IMR-90 (cell line): ENCODE measurements at regions not wholly inside any gene's neighbourhood (a gene's known extent, or its start where the extent isn't known, plus 50 kb on each side); places are given as distances from the start of the nearest gene placed in this dataset.

Experiments used
- ATAC-seq: fragments of 200-7000 bp; cut with Tn5 transposase; 2 replicates; pipeline ENCODE4 v1.9.1; 2020; ENCODE audit warnings: low read depth, mild to moderate bottlenecking, moderate library complexity
- BruUV-seq: library from RNA; stranded (reverse); fragments of 400-500 nt; replicated peaks from 2 replicates; lab custom pipeline; 2021; lab: Mats Ljungman, UMichigan
- CTCF ChIA-PET: fragments of 300-600 bp; formaldehyde crosslinking; extraction: SDS; loops from one replicate; lab custom pipeline; 2021; ENCODE audit warnings: antibody characterized with exemption; lab: Yijun Ruan, JAX
- POLR2A ChIA-PET: fragments of 300-600 bp; sonication (Branson Sonifier 250); formaldehyde crosslinking; loops from one replicate; lab custom pipeline; 2022; ENCODE audit warnings: antibody characterized with exemption; ENCODE audit not compliant: unreplicated experiment; lab: Charles Lee
- DNase-seq: peaks from one replicate; pipeline ENCODE4 v3.0.0; 2013
- H2AFZ ChIP-seq: replicated peaks from 2 replicates; pipeline ENCODE3; 2013; ENCODE audit warnings: low read length, mild to moderate bottlenecking; ENCODE audit not compliant: poor library complexity
- H2AK5ac ChIP-seq: 2 replicates; pipeline ENCODE4 v1.6.1; 2013; ENCODE audit warnings: low read depth, low read length, inconsistent platforms
- H2AK9ac ChIP-seq: replicated peaks from 2 replicates; pipeline ENCODE3; 2013; ENCODE audit warnings: mild to moderate bottlenecking, low read depth, low read length, moderate library complexity; ENCODE audit not compliant: poor library complexity
- H2BK120ac ChIP-seq: 2 replicates; pipeline ENCODE4 v1.6.1; 2013; ENCODE audit warnings: low read depth, low read length, inconsistent platforms
- H2BK15ac ChIP-seq: 3 replicates; pipeline ENCODE4 v1.6.1; 2013; ENCODE audit warnings: low read depth, low read length, inconsistent platforms
- H2BK20ac ChIP-seq: 2 replicates; pipeline ENCODE4 v1.6.1; 2013; ENCODE audit warnings: low read depth, mild to moderate bottlenecking, inconsistent platforms, low read length, moderate library complexity
- H2BK5ac ChIP-seq: 2 replicates; pipeline ENCODE4 v1.6.1; 2013; ENCODE audit warnings: mild to moderate bottlenecking, low read depth, low read length, inconsistent platforms; ENCODE audit not compliant: poor library complexity, severe bottlenecking
- H3K14ac ChIP-seq: replicated peaks from 2 replicates; pipeline ENCODE4 v1.6.1; 2013; ENCODE audit warnings: low read depth, low read length, inconsistent platforms
- H3K18ac ChIP-seq: 2 replicates; pipeline ENCODE4 v1.6.1; 2013; ENCODE audit warnings: low read depth, low read length, control low read depth
- H3K23ac ChIP-seq: 2 replicates; pipeline ENCODE4 v1.6.1; 2013; ENCODE audit warnings: low read depth, low read length, inconsistent platforms
- H3K27ac ChIP-seq: 2 replicates; pipeline ENCODE4 v1.5.1; 2013; ENCODE audit warnings: mild to moderate bottlenecking, control low read depth, low read length; ENCODE audit not compliant: insufficient read depth
- H3K27me3 ChIP-seq: 2 replicates; pipeline ENCODE4 v1.6.1; 2013; ENCODE audit warnings: low read length; ENCODE audit not compliant: control insufficient read depth, insufficient read depth
- H3K36me3 ChIP-seq: 2 replicates; pipeline ENCODE4 v1.6.1; 2013; ENCODE audit warnings: low read length, mixed read lengths; ENCODE audit not compliant: control insufficient read depth, insufficient read depth
- H3K4ac ChIP-seq: 2 replicates; pipeline ENCODE4 v1.6.1; 2013; ENCODE audit warnings: low read depth, low read length, inconsistent platforms
- H3K4me1 ChIP-seq: 2 replicates; pipeline ENCODE4 v1.6.1; 2013; ENCODE audit warnings: low read length, mixed read lengths; ENCODE audit not compliant: control insufficient read depth, insufficient read depth
- H3K4me2 ChIP-seq: 2 replicates; pipeline ENCODE4 v1.6.1; 2013; ENCODE audit warnings: low read depth, mild to moderate bottlenecking, control low read depth, low read length, moderate library complexity
- H3K4me3 ChIP-seq: 2 replicates; pipeline ENCODE4 v1.5.1; 2013; ENCODE audit warnings: low read depth, mild to moderate bottlenecking, control low read depth, low read length, moderate library complexity; ENCODE audit not compliant: insufficient read depth
- H3K56ac ChIP-seq: 2 replicates; pipeline ENCODE4 v1.6.1; 2013; ENCODE audit warnings: low read length, inconsistent platforms; ENCODE audit not compliant: insufficient read depth; ENCODE audit errors: extremely low read depth
- H3K79me1 ChIP-seq, 2 experiments: 2 replicates each; pipeline ENCODE4 v1.6.1; 2013; ENCODE audit warnings: low read length in 2 of 2, inconsistent platforms in 1 of 2, low read depth in 1 of 2
- H3K9ac ChIP-seq: 2 replicates; pipeline ENCODE4 v1.6.1; 2013; ENCODE audit warnings: low read depth, low read length, control low read depth
- H3K9me1 ChIP-seq: 2 replicates; pipeline ENCODE4 v1.6.1; 2013; ENCODE audit warnings: low read length, inconsistent platforms; ENCODE audit not compliant: insufficient read depth
- H3K9me3 ChIP-seq: 2 replicates; pipeline ENCODE4 v1.6.1; 2013; ENCODE audit warnings: low read length; ENCODE audit not compliant: control insufficient read depth, insufficient read depth
- H4K20me1 ChIP-seq: 2 replicates; pipeline ENCODE4 v1.6.1; 2013; ENCODE audit warnings: low read length, inconsistent platforms; ENCODE audit not compliant: insufficient read depth
- H4K5ac ChIP-seq: 2 replicates; pipeline ENCODE4 v1.6.1; 2013; ENCODE audit warnings: mild to moderate bottlenecking, low read depth, low read length, control low read depth
- H4K8ac ChIP-seq, 2 experiments: 2 replicates each; pipeline ENCODE4 v1.6.1; 2013; ENCODE audit warnings: low read depth in 2 of 2, low read length in 2 of 2, control low read depth in 1 of 2, inconsistent platforms in 1 of 2
- H4K91ac ChIP-seq: 2 replicates; pipeline ENCODE4 v1.6.1; 2013; ENCODE audit warnings: low read depth, low read length, inconsistent platforms; ENCODE audit not compliant: insufficient read depth
- BHLHE40 ChIP-seq: fragments of 150-350 bp; IDR thresholded peaks from 2 replicates; pipeline ENCODE4 v1.6.1; 2016; ENCODE audit warnings: mild to moderate bottlenecking, low read depth, low read length
- CEBPB ChIP-seq: IDR thresholded peaks from 2 replicates; pipeline ENCODE4 v1.6.1; 2012; ENCODE audit warnings: low read depth, low read length, improper control_type of control experiment
- CHD1 ChIP-seq: IDR thresholded peaks from 2 replicates; pipeline ENCODE4 v1.6.1; 2012; ENCODE audit warnings: low read depth, low read length, improper control_type of control experiment
- CTCF ChIP-seq: conservative IDR thresholded peaks from 2 replicates; pipeline ENCODE4 v1.5.1; 2012; ENCODE audit warnings: mild to moderate bottlenecking, low read depth, low read length, improper control_type of control experiment
- ELK1 ChIP-seq: fragments of 150-350 bp; IDR thresholded peaks from 2 replicates; pipeline ENCODE4 v1.6.1; 2016; ENCODE audit warnings: low read depth, mild to moderate bottlenecking, low read length, moderate library complexity, borderline replicate concordance
- FOS ChIP-seq: fragments of 150-350 bp; IDR thresholded peaks from 2 replicates; pipeline ENCODE4 v1.6.1; 2016; ENCODE audit warnings: low read depth, low read length
- MAFK ChIP-seq: IDR thresholded peaks from 2 replicates; pipeline ENCODE4 v1.6.1; 2012; ENCODE audit warnings: low read depth, low read length, improper control_type of control experiment
- MAZ ChIP-seq: IDR thresholded peaks from 2 replicates; pipeline ENCODE4 v1.6.1; 2012; ENCODE audit warnings: low read depth, mild to moderate bottlenecking, low read length, improper control_type of control experiment, moderate library complexity, borderline replicate concordance
- MXI1 ChIP-seq: IDR thresholded peaks from 2 replicates; pipeline ENCODE4 v1.6.1; 2012; ENCODE audit warnings: low read depth, mild to moderate bottlenecking, low read length, moderate library complexity, borderline replicate concordance
- NFE2L2 ChIP-seq: fragments of 150-350 bp; IDR thresholded peaks from 2 replicates; pipeline ENCODE4 v1.6.1; 2016; ENCODE audit warnings: low read depth, mild to moderate bottlenecking, low read length
- POLR2A ChIP-seq: IDR thresholded peaks from 2 replicates; pipeline ENCODE4 v1.6.1; 2012; ENCODE audit warnings: mild to moderate bottlenecking, low read depth, low read length
- RAD21 ChIP-seq: IDR thresholded peaks from 2 replicates; pipeline ENCODE4 v1.6.1; 2012; ENCODE audit warnings: low read length, improper control_type of control experiment
- RCOR1 ChIP-seq: IDR thresholded peaks from 2 replicates; pipeline ENCODE4 v1.6.1; 2012; ENCODE audit warnings: mild to moderate bottlenecking, low read length, improper control_type of control experiment; ENCODE audit not compliant: insufficient replicate concordance
- RFX5 ChIP-seq: IDR thresholded peaks from 2 replicates; pipeline ENCODE4 v1.8.0; 2012; ENCODE audit warnings: low read depth, mild to moderate bottlenecking, low read length, moderate library complexity
- SMC3 ChIP-seq: fragments of 150-350 bp; IDR thresholded peaks from 2 replicates; pipeline ENCODE4 v1.6.1; 2016; ENCODE audit warnings: low read depth, mild to moderate bottlenecking, antibody characterized with exemption, low read length, moderate library complexity
- USF2 ChIP-seq: fragments of 150-350 bp; IDR thresholded peaks from 2 replicates; pipeline ENCODE4 v1.6.1; 2017; ENCODE audit warnings: mild to moderate bottlenecking, antibody characterized with exemption, low read length, low read depth
- WGBS, 2 experiments: methylation state at CpG; one replicate each; pipeline versions ENCODE4 v1.1.5 to v1.1.7; 2013; ENCODE audit warnings: missing lambda C conversion rate in 2 of 2; ENCODE audit not compliant: insufficient read length in 1 of 2; ENCODE audit errors: extremely low coverage in 2 of 2; 5-methylcytosine and 5-hydroxymethylcytosine counted together
- dilution Hi-C: fragments of 300-500 bp; cut with HindIII; formaldehyde crosslinking; loops from one replicate; pipeline ENCODE4 v1.14.3; 2018; ENCODE audit warnings: low sequenced_read_pairs; ENCODE audit not compliant: unreplicated experiment
- in situ Hi-C: fragments of 300-500 bp; cut with MboI; formaldehyde crosslinking; loops from 3 replicates; pipeline ENCODE4 v1.14.3; 2019; ENCODE audit warnings: low sequenced_read_pairs, inconsistent platforms, mixed read lengths
- intact Hi-C: fragments of 100-400 bp; cut with micrococcal nuclease; formaldehyde crosslinking; loops from 2 replicates; pipeline ENCODE4 v1.10.0; 2022

GRCh38 chr6:80541886-80542285 lies 435.4 kb downstream of the BCKDHB start:
- peak overlapping the region; percentile 93 for H3K14ac ChIP-seq
- peak overlapping the region; percentile 97; the same call in 1 of the 2 replicates for H4K5ac ChIP-seq
- ChIA-PET CTCF (no interaction called here), POLR2A (interaction anchor here (0.7 kb wide), 1 partner anchor 12 kb away, joined by 3 read pairs; no protein-coding TSS in a partner anchor)
- no peak overlapping the region for H2AFZ ChIP-seq
- TF ChIP-seq ELK1 (no peak), BHLHE40 (no peak), MXI1 (no peak), RAD21 (no peak), FOS (no peak), NFE2L2 (no peak), POLR2A (no peak), MAZ (no peak), USF2 (no peak), RFX5 (no peak), MAFK (no peak), RCOR1 (no peak), SMC3 (no peak), CHD1 (no peak), CEBPB (no peak), CTCF (no peak)
- ATAC-seq (no peak), DNase-seq (no peak)
- no CpG with 5 or more reads among the region's 3 CpGs for WGBS, 2 experiments
- H3K4me1 ChIP-seq: peaks cover 21% of the 10 kb centered on the region
- intact Hi-C loops: loop anchor here (10.0 kb wide), 1 partner anchor 207 kb away; no protein-coding TSS in a partner anchor
- peak overlapping the region; percentile 99 for H2BK5ac ChIP-seq
- no peak overlapping the region for H3K4me2 ChIP-seq
- peak overlapping the region; percentile 83 for H4K91ac ChIP-seq
- peak overlapping the region; percentile 52 to 87 for H4K8ac ChIP-seq
- no peaks in the 10 kb centered on the region for H3K27me3 ChIP-seq
- H3K27ac ChIP-seq: no peak overlapping the region; the same call in 1 of the 2 replicates
- H3K4me3 ChIP-seq: no peak overlapping the region
- dilution Hi-C loops: no loop called here
- peaks cover 10% of the 10 kb centered on the region; the same call in 1 of the 2 replicates for H3K9me1 ChIP-seq
- BruUV-seq: no TSS peak
- H3K23ac ChIP-seq: peak overlapping the region; percentile 74; the same call in 1 of the 2 replicates
- peak overlapping the region; percentile 99 for H2BK120ac ChIP-seq
- H2AK9ac ChIP-seq: no peak overlapping the region
- H2AK5ac ChIP-seq: peak overlapping the region; percentile 81
- peak overlapping the region; percentile 97; the same call in 1 of the 2 replicates for H3K18ac ChIP-seq
- H4K20me1 ChIP-seq: no peaks in the 10 kb centered on the region
- H3K36me3 ChIP-seq: no peaks in the 10 kb centered on the region
- in situ Hi-C loops: no loop called here
- H3K4ac ChIP-seq: peak overlapping the region; percentile 87
- H3K9ac ChIP-seq: no peak overlapping the region
- H3K79me1 ChIP-seq: 0 out of 4 replicates have a peak, but pooled peaks cover 0 to 4% of the 10 kb centered on the region in 2 experiments
- peak overlapping the region; percentile 96 for H2BK20ac ChIP-seq
- H3K56ac ChIP-seq: peak overlapping the region; percentile 31; the same call in 1 of the 2 replicates
- no peaks in the 10 kb centered on the region for H3K9me3 ChIP-seq
- H2BK15ac ChIP-seq: peak overlapping the region; percentile 87; the same call in 2 of the 3 replicates
